GM18517 (cell line): ENCODE measurements at regions not wholly inside any gene's neighbourhood (a gene's known extent, or its start where the extent isn't known, plus 50 kb on each side); places are given as distances from the start of the nearest gene placed in this dataset.

Experiments used
- ATAC-seq: cut with Tn5 transposase; IDR thresholded peaks from one replicate; pipeline ENCODE4 v1.9.1; 2021; ENCODE audit warnings: mild to moderate bottlenecking, moderate library complexity; ENCODE audit not compliant: unreplicated experiment

DNA sequence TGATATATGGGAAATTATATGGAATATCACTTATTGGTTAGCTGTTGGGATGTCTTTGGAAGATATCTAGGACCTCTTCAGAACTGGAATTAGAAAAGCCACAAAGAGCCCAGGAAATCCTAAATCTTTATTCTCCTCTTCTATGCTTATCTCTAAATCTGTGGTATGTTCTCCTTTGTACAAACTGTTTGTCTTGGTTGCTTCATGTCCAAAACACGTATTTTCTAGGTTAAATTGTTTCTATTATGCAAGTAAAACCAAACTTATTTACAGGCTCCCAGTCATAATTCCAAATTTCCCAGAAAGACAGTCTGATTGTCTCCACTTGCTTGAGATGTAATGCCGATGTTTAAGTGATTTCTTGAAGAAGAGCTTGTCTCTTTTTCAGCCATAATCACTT lies 650.9 kb downstream of the CDH11 start:
- ATAC-seq: no peak

DNA sequence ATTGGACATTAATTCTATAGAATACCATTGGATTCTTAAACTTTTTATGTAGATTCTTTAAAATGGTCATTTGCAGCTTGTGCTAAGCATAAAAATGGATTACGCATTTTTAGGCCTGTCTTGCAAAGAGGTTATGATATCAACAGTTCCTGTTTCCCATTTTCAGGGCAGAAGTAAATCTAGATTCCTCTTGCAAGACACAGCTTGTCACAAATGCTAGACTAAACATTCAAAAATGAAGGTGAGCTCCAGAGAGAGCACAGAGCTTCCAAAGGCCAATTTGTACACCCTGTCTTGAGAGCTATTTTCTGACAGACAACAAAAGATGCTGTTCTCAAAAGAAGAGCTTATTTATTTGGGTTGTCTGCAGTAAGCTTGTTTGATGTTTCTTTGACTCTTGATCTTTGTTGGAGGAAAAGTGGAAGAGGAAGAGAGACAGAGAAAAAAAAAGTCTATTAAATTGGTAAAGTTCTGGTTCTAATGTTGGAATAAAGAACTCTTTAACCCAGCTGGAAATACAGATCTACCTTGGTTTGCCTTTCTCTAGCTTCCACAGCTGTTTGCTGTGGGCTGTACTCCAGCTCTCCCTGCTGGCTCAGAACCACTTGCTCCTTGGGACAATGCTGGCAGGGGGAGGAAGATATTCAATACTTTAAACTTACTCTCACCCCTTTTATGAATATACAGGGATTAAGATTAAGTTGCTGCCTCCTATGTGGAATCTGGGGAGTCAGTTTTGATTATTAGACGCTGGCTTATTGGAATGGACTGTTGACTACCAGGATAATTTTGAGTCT lies 651.8 kb downstream of the CDH11 start:
- no peak for ATAC-seq

DNA sequence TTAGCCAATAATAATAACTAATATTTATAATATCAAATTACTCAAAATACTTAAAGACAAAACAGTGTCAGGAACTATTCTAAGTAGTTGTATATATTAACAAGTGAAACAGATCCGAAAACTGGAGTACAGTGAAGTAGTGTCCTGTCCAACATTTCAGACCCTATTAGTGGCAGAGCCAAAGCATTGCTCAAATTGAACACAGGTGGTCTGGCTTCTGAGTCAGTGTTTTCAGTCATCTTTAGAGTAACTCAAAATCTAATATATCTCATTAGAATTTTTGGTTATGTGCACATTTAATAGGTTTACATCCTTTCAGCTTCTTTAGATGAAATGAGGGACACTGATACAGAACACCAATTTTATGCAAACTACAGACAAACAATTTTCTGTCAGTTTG lies 652.5 kb downstream of the CDH11 start:
- no peak for ATAC-seq

DNA sequence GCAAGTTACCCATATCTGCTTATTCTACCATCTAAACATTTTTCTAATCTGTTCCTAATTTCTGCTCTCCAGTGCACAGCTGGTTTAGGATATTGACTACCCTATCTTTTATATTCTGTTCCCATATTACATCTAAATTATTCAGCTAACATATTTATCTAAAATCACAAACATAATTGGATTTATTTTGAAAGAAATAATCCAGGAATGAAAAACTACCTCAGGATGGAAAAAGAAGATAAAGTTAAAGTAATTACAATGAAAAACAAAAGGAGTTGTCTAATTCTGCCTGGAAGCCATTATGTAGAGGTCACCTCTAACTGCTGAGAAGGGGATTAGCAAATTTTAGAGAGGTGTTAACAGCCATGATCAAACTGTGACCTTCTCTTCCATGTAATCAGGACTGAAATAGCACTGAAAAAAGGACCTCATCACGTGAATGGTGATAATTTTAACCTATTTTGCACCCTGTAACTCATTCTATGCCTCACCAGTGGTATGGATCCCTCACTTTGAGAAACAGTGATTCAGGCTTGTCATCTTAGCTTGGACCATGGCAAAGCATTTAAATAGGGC lies 653.3 kb downstream of the CDH11 start:
- ATAC-seq: no peak

DNA sequence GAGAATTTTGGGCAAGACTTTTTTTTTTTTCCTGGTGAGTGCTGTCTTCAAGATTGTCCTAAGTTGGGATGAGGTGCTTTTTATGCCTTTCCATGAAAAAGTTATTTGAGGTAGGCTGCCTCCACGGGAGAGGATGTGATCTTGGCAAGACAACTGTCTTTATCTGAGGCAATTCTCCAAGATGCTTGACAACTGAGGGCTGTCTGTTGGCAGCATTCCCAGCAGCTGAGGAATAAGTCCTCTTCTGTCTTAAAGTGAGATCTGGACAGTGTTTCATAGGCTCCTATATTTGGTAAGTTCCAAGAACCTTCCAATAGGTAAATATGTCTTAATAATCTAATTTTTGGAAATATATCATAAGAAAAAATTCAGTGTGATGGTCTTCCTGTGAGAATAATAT lies 662.0 kb downstream of the CDH11 start:
- ATAC-seq: no peak

DNA sequence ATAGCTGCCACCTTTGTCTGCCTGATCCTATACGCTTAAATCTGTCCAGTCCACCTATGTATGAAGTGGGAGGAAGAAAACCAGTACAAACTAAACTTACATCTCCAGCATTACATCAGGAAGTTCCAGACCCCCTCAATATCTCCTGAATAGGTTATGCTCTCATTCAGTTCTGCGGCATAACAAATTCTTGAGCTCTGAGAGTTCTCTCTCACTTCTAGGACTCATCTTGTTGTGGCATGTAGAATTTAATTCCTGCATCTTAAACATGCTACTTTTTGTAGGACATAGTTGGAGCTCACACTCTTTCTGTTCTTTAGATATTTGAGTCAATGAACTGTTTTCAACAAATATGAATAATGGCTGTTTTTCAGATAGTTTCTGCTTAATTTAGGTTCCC lies 662.5 kb downstream of the CDH11 start:
- no peak for ATAC-seq

DNA sequence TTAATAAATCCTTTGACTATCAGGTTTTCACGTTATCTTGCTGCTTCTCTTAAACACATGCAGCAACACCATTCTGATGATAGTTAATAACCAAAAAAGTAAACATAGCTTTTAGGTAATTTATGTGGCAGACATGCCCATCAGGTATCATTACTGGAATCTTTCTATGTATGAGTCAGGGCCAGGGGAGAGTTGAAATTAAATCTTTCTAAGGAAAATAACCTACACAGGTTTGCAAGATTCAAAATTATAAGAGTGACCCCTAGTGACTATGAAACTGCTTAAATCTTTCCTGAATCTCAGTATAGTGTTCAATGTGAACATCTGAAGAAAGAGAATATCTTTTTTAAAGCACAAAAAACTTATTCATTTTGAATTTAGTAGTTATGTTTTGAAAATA lies 666.6 kb downstream of the CDH11 start:
- ATAC-seq: no peak

DNA sequence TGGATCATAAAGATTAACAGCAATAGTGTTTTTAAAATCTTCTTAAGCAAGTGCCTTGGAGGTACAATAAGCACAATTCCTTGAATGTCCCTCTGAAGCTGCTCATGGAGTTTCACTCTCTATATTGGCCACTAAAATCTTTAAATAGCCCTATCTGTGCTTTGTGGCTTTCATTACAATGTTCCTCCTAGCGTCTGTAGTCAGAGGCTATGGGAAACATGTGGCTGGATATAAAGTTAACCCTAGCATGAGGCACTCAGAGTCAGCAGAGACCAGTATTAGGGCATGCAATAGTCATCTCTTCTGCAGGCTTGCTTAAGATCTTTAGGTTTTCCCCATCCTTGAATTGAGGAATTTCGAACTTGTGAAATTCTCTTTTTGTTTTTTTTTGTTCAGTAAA lies 668.2 kb downstream of the CDH11 start:
- ATAC-seq: no peak

DNA sequence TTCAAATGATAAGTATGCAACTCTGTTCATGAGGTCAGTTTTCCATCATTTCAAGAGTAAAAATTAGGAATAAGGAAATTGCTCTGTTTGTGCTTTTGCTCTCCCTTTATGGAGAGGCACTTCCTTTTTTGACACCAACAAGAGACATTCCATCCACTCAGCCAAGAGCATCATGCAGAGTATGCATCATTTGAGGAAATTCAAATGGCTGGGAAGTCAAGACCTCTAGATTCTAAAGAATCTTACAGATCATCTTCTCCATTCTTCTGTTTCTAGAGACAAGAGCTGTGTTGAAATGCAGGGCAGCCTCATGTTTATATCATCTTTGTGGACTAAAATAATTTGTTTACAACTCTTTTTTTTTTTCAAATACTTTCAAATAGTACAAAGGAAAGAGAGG lies 669.4 kb downstream of the CDH11 start:
- no peak for ATAC-seq

DNA sequence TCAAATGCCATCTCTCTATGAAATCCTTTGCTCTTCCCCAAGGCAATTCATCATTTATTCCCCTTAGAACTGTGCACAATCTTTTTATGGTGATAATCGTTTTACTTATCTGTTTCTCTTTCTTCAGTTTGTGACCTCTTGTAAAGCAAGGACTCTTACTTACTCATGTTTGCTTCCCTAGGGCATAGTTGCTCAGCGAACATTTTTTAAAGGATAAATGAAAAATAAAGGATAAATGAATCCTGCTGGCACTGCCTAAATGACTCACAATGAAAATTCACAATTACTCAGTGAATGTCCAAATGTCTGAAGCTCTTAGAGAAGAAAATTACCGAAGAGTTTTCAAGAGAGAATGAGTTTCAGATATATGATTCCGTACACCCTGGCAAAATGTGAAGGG lies 671.7 kb downstream of the CDH11 start:
- no peak for ATAC-seq

DNA sequence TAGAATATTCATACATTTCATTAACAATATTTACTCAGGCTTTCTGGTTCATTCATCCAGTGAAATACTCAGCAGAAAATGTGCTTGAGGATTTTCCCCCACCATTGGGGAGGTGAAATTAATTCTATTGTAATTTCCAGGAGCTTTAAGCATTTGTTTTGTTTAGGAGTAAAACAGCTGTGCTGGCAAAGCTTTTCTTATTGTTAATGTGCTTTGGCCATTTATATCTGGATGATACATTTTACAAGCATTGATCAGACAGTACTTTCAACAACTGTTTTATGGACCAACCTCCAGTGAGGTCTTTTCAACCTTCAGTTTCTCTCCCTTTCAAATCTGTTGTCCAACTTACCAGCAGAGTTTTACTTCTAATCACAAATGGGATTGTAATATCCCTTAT lies 672.4 kb downstream of the CDH11 start:
- ATAC-seq: no peak

DNA sequence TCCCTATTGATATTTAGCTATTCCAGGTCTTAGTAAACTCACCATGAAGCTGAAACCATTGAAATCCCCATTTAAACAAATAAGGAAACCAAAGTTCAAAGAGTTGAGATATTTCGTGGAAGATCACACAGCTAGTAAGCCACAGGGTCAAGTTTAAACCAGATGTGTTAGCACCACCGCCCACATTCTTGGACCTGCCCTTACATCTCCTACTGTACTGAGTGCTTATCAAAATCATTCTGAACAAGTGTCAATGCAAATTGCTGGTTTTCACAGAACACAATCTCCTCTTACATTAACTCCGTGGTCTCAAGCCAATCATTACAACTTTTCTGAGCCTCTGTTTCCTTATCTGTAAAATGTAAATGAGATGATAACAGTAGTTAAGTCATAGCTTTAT lies 676.2 kb downstream of the CDH11 start:
- no peak for ATAC-seq

DNA sequence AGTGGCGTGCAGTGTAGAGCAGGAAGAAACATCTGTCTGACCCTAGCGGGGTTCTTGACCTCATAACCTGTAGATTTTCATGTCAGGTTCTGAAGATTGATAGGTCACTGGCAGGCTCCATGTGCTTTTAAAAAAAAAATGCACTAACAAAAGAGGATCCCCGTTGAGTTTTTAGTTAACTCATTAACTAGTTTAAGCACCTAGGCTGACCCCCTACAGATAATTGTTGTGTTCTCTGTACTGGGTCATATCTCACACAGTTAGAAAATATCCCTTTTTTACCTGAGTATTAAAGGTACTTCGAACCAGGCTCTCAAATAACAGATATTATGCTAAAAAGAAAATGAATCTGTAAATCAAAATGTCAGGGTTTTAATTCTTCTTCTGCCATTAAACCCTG lies 676.6 kb downstream of the CDH11 start:
- ATAC-seq: no peak

DNA sequence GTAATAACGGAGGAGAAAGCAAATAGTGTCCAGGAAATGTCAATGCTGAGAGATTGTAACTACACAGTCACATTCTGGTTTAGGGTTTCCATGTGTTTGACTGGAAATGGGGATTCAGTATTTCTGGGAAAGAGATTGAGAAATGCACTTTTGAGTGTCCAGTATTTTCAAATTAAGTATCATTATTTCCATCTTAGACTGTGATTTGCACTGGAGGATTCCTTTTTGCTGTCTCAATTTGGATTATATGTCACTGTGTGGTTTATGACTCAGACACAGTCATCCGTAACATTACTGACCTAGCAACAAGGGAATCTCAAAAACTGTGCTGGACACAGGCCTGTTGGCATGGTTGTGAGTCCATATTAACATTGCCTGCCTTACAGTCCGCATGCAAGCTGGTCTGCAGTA lies 681.4 kb downstream of the CDH11 start:
- no peak for ATAC-seq

DNA sequence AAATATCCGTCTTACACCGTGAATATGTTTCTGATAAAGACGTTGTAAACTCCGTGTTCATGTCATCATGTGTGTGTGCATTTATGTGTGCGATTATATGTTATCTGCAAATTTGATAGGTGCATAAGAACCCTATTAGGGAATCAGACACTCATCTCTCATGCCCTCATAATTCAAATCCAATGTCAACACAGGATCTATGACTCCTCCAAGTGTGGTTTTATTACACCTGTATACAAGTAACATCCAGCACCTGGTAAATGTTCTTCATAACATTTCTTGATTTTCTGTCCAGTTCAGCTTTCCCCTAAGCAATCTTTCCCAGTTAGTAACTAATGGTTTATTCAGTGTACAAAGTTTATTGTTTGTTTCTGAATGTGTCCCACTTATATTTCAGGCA lies 681.9 kb downstream of the CDH11 start:
- no peak for ATAC-seq

DNA sequence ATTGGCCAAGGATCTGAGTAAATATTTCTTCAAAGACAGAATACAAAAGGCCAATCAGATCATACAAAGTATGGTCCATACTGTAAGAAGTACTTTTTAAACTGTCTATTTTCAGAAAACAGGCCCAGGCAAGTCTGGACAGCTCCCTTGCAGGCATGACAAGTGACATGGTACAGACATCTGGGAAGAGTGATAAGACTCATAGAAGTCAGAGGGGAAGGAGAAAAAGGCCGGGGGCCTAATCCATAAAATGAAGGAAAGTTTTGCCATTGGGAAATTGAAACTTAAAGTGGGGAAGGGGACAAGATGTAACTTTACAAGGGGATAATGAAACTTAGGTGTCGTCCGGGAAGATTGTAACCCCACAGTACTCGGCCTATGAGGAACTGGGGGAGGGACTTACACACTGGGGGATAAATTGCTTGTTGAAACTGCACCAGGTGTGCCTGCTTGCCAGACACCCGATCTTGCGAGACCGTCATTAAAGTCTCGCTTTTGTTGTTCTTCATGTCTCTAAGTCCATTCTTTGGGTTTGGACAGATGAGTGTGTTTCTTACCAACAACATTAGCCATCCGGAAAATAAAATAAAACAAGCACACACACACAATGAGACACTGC lies 684.0 kb downstream of the CDH11 start:
- no peak for ATAC-seq

DNA sequence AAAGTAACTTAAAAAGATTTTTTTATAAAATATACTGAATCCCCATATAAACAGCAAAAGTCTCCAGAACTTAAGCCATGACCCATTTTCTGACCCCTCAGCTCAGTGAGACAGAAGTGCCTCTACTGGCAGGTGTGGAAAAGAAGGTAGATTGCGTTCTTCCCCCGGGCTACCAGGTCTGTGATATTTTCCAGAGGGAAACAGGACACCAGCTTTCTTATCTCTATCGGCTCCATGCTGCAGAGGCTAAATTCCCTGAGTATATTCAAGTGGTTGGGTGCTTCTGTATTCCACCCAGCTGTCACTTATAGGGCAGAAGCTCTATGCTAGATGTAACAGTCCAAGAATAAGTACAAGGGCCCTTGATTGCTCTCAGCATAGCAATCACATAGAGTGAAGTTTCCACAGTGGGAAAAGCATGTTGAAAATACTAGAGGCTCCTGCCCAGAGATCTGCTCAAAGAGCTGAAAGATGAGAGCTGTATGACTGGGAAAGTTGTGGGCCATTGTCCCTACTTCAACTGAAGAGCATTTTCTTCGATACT lies 687.3 kb downstream of the CDH11 start:
- ATAC-seq: no peak

DNA sequence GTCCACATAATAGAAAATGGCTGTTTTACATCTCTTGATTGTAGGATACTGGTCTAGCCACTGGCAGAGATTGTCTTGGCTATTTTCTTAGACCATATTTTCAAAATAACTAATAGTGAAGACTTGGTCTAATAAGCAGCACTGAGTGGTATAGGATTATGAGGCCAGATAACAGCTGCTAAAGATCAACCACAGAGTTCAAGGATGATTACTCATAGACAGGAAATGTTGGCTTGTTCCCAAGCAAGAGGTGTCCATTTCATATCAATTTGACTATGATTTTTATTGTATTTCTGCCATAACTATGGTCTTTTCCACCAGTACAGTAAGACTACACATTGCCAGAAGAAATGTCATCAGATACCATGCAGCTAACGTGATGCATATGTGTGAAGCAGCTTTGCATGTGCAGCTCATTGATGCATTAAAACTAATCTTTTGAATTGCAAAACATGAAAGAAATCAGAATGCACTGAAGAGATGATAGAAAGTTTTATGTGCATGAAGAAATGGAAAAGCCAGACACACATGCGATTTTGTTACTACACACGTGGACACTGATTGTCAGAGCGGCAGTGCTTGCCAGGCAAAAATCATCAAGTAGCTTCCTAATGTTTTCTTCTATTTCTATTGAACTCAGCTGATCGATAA lies 693.3 kb downstream of the CDH11 start:
- no peak for ATAC-seq

DNA sequence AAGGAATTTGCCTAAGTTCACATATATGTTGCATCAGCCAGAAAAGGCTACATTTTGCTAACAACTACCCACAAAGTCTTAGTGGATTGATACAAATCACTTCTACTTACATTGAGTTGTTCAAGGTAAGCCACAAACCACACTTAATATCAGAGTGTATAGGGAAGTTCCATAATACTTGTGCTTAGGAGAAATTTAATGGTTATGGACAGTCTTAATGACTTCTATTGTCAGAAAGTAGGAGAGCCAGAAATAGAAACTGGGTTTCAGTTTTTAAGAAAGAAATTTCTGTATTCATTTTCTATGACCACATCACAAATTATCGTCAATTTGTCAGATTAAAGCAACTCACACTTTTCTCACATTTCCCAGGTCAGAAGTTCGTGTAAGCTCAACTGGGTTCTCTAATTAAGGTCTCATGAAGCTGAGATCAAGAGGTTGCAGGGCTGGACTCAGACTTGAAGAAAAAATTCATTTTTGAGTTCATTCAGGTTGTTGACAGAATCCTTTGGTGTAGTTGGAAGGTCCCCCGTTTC lies 695.7 kb downstream of the CDH11 start:
- ATAC-seq: no peak

DNA sequence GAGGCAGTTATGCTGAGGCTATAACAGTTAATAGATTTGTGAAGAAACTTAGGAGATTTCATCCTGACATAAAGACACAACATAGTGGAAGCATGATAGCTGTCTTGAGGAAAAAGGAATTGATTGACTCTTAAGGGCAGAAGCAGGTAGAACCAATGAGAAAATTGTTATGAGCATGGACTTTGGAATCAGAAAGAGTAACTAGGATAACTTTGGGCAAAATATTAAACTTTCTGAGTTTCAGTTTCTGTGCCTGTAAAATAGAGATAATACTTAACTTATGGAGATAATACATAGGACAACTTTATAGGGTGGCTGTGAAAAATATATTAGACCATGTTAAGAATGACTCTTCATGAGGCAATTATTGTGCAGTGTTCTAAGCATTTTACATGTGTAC lies 696.5 kb downstream of the CDH11 start:
- no peak for ATAC-seq

DNA sequence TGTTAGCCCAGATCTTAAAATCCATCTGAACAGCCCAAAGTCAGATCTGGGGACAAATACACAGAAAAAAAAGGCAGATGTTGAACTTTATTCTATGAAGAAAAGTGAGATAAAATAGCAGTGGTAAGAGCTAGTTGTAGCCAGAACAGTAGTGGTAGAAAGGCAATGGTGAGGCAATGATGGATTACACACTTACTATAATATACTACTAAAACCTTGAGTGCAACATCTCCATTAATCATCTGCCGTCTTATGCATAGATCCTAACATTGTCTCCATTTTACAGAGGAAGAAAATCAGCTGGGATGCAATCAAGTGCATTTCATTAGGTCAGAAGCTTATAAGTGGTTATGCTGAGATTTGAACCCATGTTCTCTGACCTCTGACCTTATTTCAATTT lies 699.6 kb downstream of the CDH11 start:
- no peak for ATAC-seq
